ENCODE measurements at regions not wholly inside any gene's neighbourhood (a gene's known extent, or its start where the extent isn't known, plus 50 kb on each side); places are given as distances from the start of the nearest gene placed in this dataset.
"Not testable (repeated sequence)": the region's sequence is repeated elsewhere in the genome, so short reads cannot be mapped to it uniquely, and the experiment has no call there.

GRCh38 chr3:72032441-72033135, 247.6 kb upstream of the PROK2 start:
- intact Hi-C loops (cut with DNase I): no loop called here
- H3K4me3 ChIP-seq: no peak overlapping the region
- H3K27me3 ChIP-seq: no peaks in the 10 kb centered on the region
- WGBS (ENCODE audit: insufficient coverage, low coverage, low lambda C conversion rate, missing lambda C conversion rate): 73% methylated on average over 7 of the region's 7 CpGs
- no peak overlapping the region for H3K27ac ChIP-seq
- TF ChIP-seq CTCF (IDR thresholded peaks at IDR 0.05): no peak
- TF ChIP-seq POLR2A (IDR thresholded peaks at IDR 0.05): no peak
- no peaks in the 10 kb centered on the region for H3K9me3 ChIP-seq
- H3K36me3 ChIP-seq: no peaks in the 10 kb centered on the region
- no peaks in the 10 kb centered on the region for H3K4me1 ChIP-seq
- DNase-seq (no peak), ATAC-seq (peak in 1 of 4 donors; percentile 24)

DNA sequence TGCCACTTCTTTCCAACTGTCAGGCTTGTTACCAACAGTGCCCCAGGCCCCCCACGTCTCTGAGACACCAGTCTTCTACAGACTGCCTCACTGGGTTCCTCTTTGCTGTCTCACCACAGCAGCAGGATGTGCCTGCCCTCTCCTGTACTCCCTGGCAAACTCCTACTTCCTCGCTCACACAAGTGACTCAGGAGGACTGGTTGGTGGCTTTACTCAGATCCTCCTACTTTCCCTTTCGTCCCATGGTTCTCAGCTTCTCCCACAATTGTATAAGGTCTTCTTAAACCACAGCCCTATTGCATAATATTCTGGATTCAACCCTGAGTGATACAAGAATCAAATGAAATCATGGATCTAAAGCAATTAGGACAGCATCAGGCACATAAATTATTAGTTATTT, 246.6 kb upstream of the PROK2 start:
- no peaks in the 10 kb centered on the region for H3K9me3 ChIP-seq
- no peak overlapping the region for H3K27ac ChIP-seq
- no peak overlapping the region for H3K4me3 ChIP-seq
- intact Hi-C loops (cut with DNase I): no loop called here
- TF ChIP-seq CTCF (IDR thresholded peaks at IDR 0.05): no peak
- no peak for TF ChIP-seq POLR2A (IDR thresholded peaks at IDR 0.05)
- no peaks in the 10 kb centered on the region for H3K27me3 ChIP-seq
- no peak for DNase-seq
- H3K36me3 ChIP-seq: no peaks in the 10 kb centered on the region
- 41% methylated on average over 3 of the region's 3 CpGs for WGBS (ENCODE audit: insufficient coverage, low coverage, low lambda C conversion rate, missing lambda C conversion rate)
- ATAC-seq: peak; percentile 44 to 80 (median 74)
- H3K4me1 ChIP-seq: no peaks in the 10 kb centered on the region

- H3K4me1 ChIP-seq; H3K27me3 ChIP-seq; H3K4me3 ChIP-seq; intact Hi-C loops (cut with DNase I); H3K36me3 ChIP-seq; ATAC-seq; H3K27ac ChIP-seq; H3K9me3 ChIP-seq; DNase-seq: not testable (repeated sequence)
- WGBS (ENCODE audit: insufficient coverage, low coverage, low lambda C conversion rate, missing lambda C conversion rate): 93% methylated on average over 5 of the region's 7 CpGs
Observed at GRCh38 chr3:72030296-72030695, 245.3 kb upstream of the PROK2 start.

DNA sequence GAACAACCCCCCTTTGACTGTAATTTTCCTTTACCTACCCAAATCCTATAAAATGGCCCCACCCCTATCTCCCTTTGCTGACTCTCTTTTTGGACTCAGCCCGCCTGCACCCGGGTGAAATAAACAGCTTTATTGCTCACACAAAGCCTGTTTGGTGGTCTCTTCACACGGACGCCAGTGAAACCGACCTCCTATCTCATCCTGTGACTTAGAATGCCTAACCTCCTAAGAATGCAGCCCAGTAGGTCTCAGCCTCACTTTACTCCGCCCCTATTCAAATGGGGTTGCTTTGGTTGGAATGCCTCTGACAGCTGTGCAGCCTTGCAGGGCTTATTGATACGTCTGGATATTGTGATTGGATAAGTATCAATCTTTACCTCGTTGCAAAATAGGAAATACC, 243.8 kb upstream of the PROK2 start:
- H3K4me3 ChIP-seq; H3K27me3 ChIP-seq; H3K27ac ChIP-seq; H3K4me1 ChIP-seq; H3K36me3 ChIP-seq; H3K9me3 ChIP-seq; intact Hi-C loops (cut with DNase I); DNase-seq; ATAC-seq: not testable (repeated sequence)
- WGBS (ENCODE audit: insufficient coverage, low coverage, low lambda C conversion rate, missing lambda C conversion rate): 74% methylated on average over 7 of the region's 8 CpGs

DNA sequence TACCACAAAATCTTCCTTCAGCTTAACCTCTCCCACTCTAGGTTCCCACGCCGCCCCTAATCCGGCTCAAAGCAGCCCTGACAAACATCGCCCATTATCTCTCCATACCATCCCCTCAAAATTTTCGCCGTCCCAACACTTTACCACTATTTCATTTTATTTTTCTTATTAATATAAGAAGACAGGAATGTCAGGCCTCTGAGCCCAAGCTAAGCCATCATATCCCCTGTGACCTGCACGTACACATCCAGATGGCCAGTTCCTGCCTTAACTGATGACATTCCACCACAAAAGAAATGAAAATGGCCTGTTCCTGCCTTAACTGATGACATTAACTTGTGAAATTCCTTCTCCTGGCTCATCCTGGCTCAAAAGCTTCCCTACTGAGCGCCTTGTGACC, 243.4 kb upstream of the PROK2 start:
- DNase-seq; H3K4me1 ChIP-seq; H3K9me3 ChIP-seq; ATAC-seq; H3K4me3 ChIP-seq; intact Hi-C loops (cut with DNase I); H3K36me3 ChIP-seq; H3K27me3 ChIP-seq; H3K27ac ChIP-seq: not testable (repeated sequence)
- WGBS (ENCODE audit: insufficient coverage, low coverage, low lambda C conversion rate, missing lambda C conversion rate): 90% methylated on average over 8 of the region's 8 CpGs

- intact Hi-C loops (cut with DNase I); H3K4me3 ChIP-seq; H3K27ac ChIP-seq; ATAC-seq; H3K36me3 ChIP-seq; H3K9me3 ChIP-seq; DNase-seq; H3K4me1 ChIP-seq; H3K27me3 ChIP-seq: not testable (repeated sequence)
- WGBS (ENCODE audit: insufficient coverage, low coverage, low lambda C conversion rate, missing lambda C conversion rate): 86% methylated on average over 1 of the region's 2 CpGs
Observed at GRCh38 chr3:72027728-72028127, 242.8 kb upstream of the PROK2 start.

- Histone ChIP-seq H3K4me1 (no peaks in the 10 kb centered on the region), H3K9me3 (no peaks in the 10 kb centered on the region), H3K4me3 (no peak overlapping the region), H3K27ac (no peak overlapping the region), H3K27me3 (no peaks in the 10 kb centered on the region), H3K36me3 (no peaks in the 10 kb centered on the region)
- no peak for TF ChIP-seq POLR2A (IDR thresholded peaks at IDR 0.05)
- TF ChIP-seq CTCF (IDR thresholded peaks at IDR 0.05): no peak
- intact Hi-C loops (cut with DNase I): no loop called here
- DNase-seq: no peak
- WGBS (ENCODE audit: insufficient coverage, low coverage, low lambda C conversion rate, missing lambda C conversion rate): 82% methylated on average over 4 of the region's 5 CpGs
- no peak for ATAC-seq
Observed at GRCh38 chr3:72022027-72022426, 237.1 kb upstream of the PROK2 start.

Measured in right lobe of liver (tissue), 6 donors.